Fibroblast of lung (primary cell): ENCODE measurements at regions not wholly inside any gene's neighbourhood (a gene's known extent, or its start where the extent isn't known, plus 50 kb on each side); places are given as distances from the start of the nearest gene placed in this dataset.
A peak's percentile ranks its signal among the peaks of the same experiment; 100 is the strongest.

Experiments used
- DNase-seq, 2 donors: peaks; one replicate each; pipeline versions ENCODE4 v3.0.0 to v3.0.0-alpha.2; 2010; ENCODE audit warnings: low read depth in 2 of 2
- H2AFZ ChIP-seq: 2 replicates; pipeline ENCODE4 v1.5.1; 2012; ENCODE audit warnings: low read length, control low read depth, inconsistent platforms
- H3K27ac ChIP-seq: 2 replicates; pipeline ENCODE4 v1.5.1; 2011; ENCODE audit warnings: low read length, control low read depth; ENCODE audit not compliant: insufficient read depth
- H3K27me3 ChIP-seq: 2 replicates; pipeline ENCODE4 v1.5.1; 2011; ENCODE audit warnings: mild to moderate bottlenecking, low read length; ENCODE audit not compliant: control insufficient read depth, insufficient read depth
- H3K36me3 ChIP-seq: 2 replicates; pipeline ENCODE4 v1.5.1; 2011; ENCODE audit warnings: low read length; ENCODE audit not compliant: control insufficient read depth, insufficient read depth
- H3K4me1 ChIP-seq: 2 replicates; pipeline ENCODE4 v1.5.1; 2011; ENCODE audit warnings: low read length; ENCODE audit not compliant: control insufficient read depth, insufficient read depth; ENCODE audit errors: extremely low read depth
- H3K4me2 ChIP-seq: 2 replicates; pipeline ENCODE4 v1.5.1; 2011; ENCODE audit warnings: low read length, control low read depth; ENCODE audit not compliant: insufficient read depth; ENCODE audit errors: extremely low read depth
- H3K4me3 ChIP-seq, 4 experiments: fragments of 200-600 bp in 1 of 4; sonication (generic) in 1 of 4; replicated peaks in 1 of 4; 2 replicates each; pipeline ENCODE4 v1.5.1; 2011 to 2016; ENCODE audit warnings: low read length in 4 of 4, low read depth in 3 of 4, mild to moderate bottlenecking in 3 of 4, control low read depth in 2 of 4, inconsistent platforms in 1 of 4, mixed read lengths in 1 of 4; ENCODE audit not compliant: insufficient read depth in 1 of 4; ENCODE audit errors: control extremely low read depth in 1 of 4
- H3K79me2 ChIP-seq: 2 replicates; pipeline ENCODE4 v1.5.1; 2012; ENCODE audit warnings: mild to moderate bottlenecking, low read length, inconsistent platforms; ENCODE audit not compliant: control insufficient read depth, insufficient read depth
- H3K9ac ChIP-seq: 2 replicates; pipeline ENCODE4 v1.5.1; 2011; ENCODE audit warnings: mild to moderate bottlenecking, low read length, control low read depth; ENCODE audit not compliant: insufficient read depth
- H3K9me3 ChIP-seq: 2 replicates; pipeline ENCODE4 v1.5.1; 2012; ENCODE audit warnings: low read depth, low read length; ENCODE audit not compliant: control insufficient read depth, insufficient read depth
- H4K20me1 ChIP-seq: 2 replicates; pipeline ENCODE4 v1.5.1; 2011; ENCODE audit warnings: low read length; ENCODE audit not compliant: control insufficient read depth, insufficient read depth; ENCODE audit errors: extremely low read depth
- CTCF ChIP-seq, 2 donors: IDR thresholded peaks in 1 of 2; conservative IDR thresholded peaks in 1 of 2; 1 replicate in 1 of 2; 2 replicates in 1 of 2; pipeline ENCODE4 v1.5.1; 2011 to 2012; ENCODE audit warnings: low read length in 2 of 2, control low read depth in 1 of 2, inconsistent platforms in 1 of 2, low read depth in 1 of 2, mild to moderate bottlenecking in 1 of 2
- EZH2 ChIP-seq: IDR thresholded peaks from 2 replicates; pipeline ENCODE4 v1.5.1; 2012; ENCODE audit warnings: low read length, control low read depth, mild to moderate bottlenecking; ENCODE audit errors: missing control alignments

GRCh38 chr9:81078555-81078954 lies 610.8 kb downstream of the TLE1 start:
- DNase-seq, result peak in 1 of 2 donors; percentile 27
- Histone ChIP-seq H3K36me3 (no peaks in the 10 kb centered on the region), H3K9ac (no peak overlapping the region), H4K20me1 (no peaks in the 10 kb centered on the region), H3K4me1 (peaks cover 2% of the 10 kb centered on the region), H3K4me2 (no peak overlapping the region), H3K27me3 (no peaks in the 10 kb centered on the region), H3K79me2 (no peaks in the 10 kb centered on the region), H3K4me3 (no peak overlapping the region), H3K27ac (no peak overlapping the region), H3K9me3 (no peaks in the 10 kb centered on the region), H2AFZ (no peak overlapping the region)
- no peak for TF ChIP-seq EZH2
- TF ChIP-seq CTCF (conservative IDR thresholded peaks at IDR 0.05 in 1 of 2, IDR thresholded peaks at IDR 0.05 in 1 of 2; ENCODE audit: low read depth in 1 of 2, low read length in 2 of 2), result no peak

GRCh38 chr9:81077572-81077971 lies 611.8 kb downstream of the TLE1 start:
- Histone ChIP-seq H3K4me3 (no peak overlapping the region), H3K36me3 (no peaks in the 10 kb centered on the region), H4K20me1 (no peaks in the 10 kb centered on the region), H3K9ac (no peak overlapping the region), H3K27ac (no peak overlapping the region), H3K4me2 (no peak overlapping the region), H3K79me2 (no peaks in the 10 kb centered on the region), H3K9me3 (no peaks in the 10 kb centered on the region), H3K27me3 (no peaks in the 10 kb centered on the region), H3K4me1 (peaks cover under 1% of the 10 kb centered on the region), H2AFZ (no peak overlapping the region)
- TF ChIP-seq CTCF (conservative IDR thresholded peaks at IDR 0.05 in 1 of 2, IDR thresholded peaks at IDR 0.05 in 1 of 2; ENCODE audit: low read depth in 1 of 2, low read length in 2 of 2), result no peak
- TF ChIP-seq EZH2, result no peak
- DNase-seq, result no peak

- no peak overlapping the region for H2AFZ ChIP-seq
Observed at GRCh38 chr9:81076131-81076530, 613.2 kb downstream of the TLE1 start.

More at GRCh38 chr9:81076131-81076530, 613.2 kb downstream of the TLE1 start:
- no peaks in the 10 kb centered on the region for H3K9me3 ChIP-seq
- DNase-seq, result no peak
- H3K36me3 ChIP-seq, result no peaks in the 10 kb centered on the region
- no peak overlapping the region for H3K4me3 ChIP-seq
- H3K4me1 ChIP-seq, result no peaks in the 10 kb centered on the region
- no peaks in the 10 kb centered on the region for H3K79me2 ChIP-seq
- no peak overlapping the region for H3K4me2 ChIP-seq
- no peaks in the 10 kb centered on the region for H4K20me1 ChIP-seq
- H3K9ac ChIP-seq, result no peak overlapping the region
- no peak for TF ChIP-seq CTCF (conservative IDR thresholded peaks at IDR 0.05 in 1 of 2, IDR thresholded peaks at IDR 0.05 in 1 of 2; ENCODE audit: low read depth in 1 of 2, low read length in 2 of 2)
- no peak for TF ChIP-seq EZH2
- no peak overlapping the region for H3K27ac ChIP-seq
- H3K27me3 ChIP-seq, result no peaks in the 10 kb centered on the region
